Kidney (tissue), 13 donors: ENCODE measurements at regions not wholly inside any gene's neighbourhood (a gene's known extent, or its start where the extent isn't known, plus 50 kb on each side); places are given as distances from the start of the nearest gene placed in this dataset.

Source experiments
- DNase-seq, 5 donors: peaks; one replicate each; pipeline ENCODE4 v3.0.0-alpha.2; 2013 to 2020
- FAIRE-seq: peaks from 2 replicates; lab custom pipeline; 2012; peaks lifted over from hg19 to GRCh38; lab: Jason Lieb, UNC
- H3K27ac ChIP-seq, 2 donors: one replicate each; pipeline ENCODE4 v1.7.0; 2013; ENCODE audit warnings: low read depth in 2 of 2, low read length in 2 of 2, inconsistent platforms in 1 of 2
- H3K27me3 ChIP-seq: one replicate; pipeline ENCODE4 v1.7.1; 2013; ENCODE audit warnings: low read length, inconsistent platforms; ENCODE audit not compliant: control insufficient read depth, insufficient read depth
- H3K36me3 ChIP-seq, 3 donors: one replicate each; pipeline versions ENCODE4 v1.7.0 to v1.7.1; 2013; ENCODE audit warnings: low read length in 3 of 3, control low read depth in 1 of 3, inconsistent platforms in 1 of 3; ENCODE audit not compliant: insufficient read depth in 3 of 3, control insufficient read depth in 2 of 3
- H3K4me1 ChIP-seq, 3 donors: one replicate each; pipeline versions ENCODE4 v1.7.0 to v1.7.1; 2013; ENCODE audit warnings: low read length in 3 of 3, inconsistent platforms in 1 of 3, low read depth in 1 of 3; ENCODE audit not compliant: control insufficient read depth in 2 of 3, insufficient read depth in 2 of 3
- H3K4me3 ChIP-seq, 3 donors: one replicate each; pipeline versions ENCODE4 v1.7.0 to v1.8.1; 2013; ENCODE audit warnings: low read length in 3 of 3, control low read depth in 1 of 3, inconsistent platforms in 1 of 3
- H3K9ac ChIP-seq, 3 donors: one replicate each; pipeline versions ENCODE4 v1.7.0 to v1.7.1; 2013; ENCODE audit warnings: low read length in 3 of 3, control low read depth in 1 of 3, inconsistent platforms in 1 of 3
- H3K9me3 ChIP-seq, 3 donors: one replicate each; pipeline versions ENCODE4 v1.7.0 to v1.7.1; 2013; ENCODE audit warnings: low read length in 3 of 3, control low read depth in 1 of 3, inconsistent platforms in 1 of 3; ENCODE audit not compliant: control insufficient read depth in 2 of 3, insufficient read depth in 1 of 3
- intact Hi-C: fragments of 100-400 bp; cut with DNase I; formaldehyde crosslinking; loops from one replicate; pipeline ENCODE4 v1.11.1; 2022
- TF ChIP-seq, protein P1 (sequence below): IDR thresholded peaks from 3 replicates; pipeline ENCODE4 v1.5.1; 2012; ENCODE audit warnings: mild to moderate bottlenecking, moderate library complexity, borderline replicate concordance; ENCODE audit not compliant: insufficient read depth; ENCODE audit errors: extremely low read depth
- donor health status: control.
- donor health status: control.
- donor health status: control.
- donor health status: control.
- donor health status: control.
- donor health status: DM: yes; HTN: yes; CAD: no.
- donor health status: Normal renal cell carcinoma (clear cell type).

DNA sequence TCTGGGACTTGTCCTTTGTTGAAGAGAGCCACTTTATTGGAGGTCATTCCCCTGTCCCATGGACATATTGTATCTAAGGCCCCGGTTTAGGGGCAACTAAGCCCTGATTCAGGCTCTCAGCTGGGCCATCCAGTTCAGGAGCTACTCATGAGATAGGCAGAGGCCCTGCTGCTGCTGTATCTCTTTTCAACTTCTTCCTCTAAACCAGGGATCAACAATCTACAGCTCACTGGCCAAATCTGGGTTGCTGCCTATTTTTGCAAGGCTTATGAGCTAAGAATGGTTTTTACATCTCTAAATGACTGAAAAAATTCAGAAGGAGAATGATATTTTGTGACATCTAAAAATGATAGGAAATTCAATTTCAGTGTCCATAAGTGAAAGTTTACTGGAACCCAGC is 166.8 kb upstream of the GLI3 start:
- Histone ChIP-seq H3K4me3 (no peak overlapping the region), H3K27me3 (no peaks in the 10 kb centered on the region), H3K9ac (no peak overlapping the region), H3K36me3 (no peaks in the 10 kb centered on the region), H3K27ac (no peak overlapping the region), H3K9me3 (no peaks in the 10 kb centered on the region), H3K4me1 (no peaks in the 10 kb centered on the region)
- no peak for DNase-seq
- intact Hi-C loops: no loop called here
- FAIRE-seq: no peak
- TF ChIP-seq, protein P1, sequence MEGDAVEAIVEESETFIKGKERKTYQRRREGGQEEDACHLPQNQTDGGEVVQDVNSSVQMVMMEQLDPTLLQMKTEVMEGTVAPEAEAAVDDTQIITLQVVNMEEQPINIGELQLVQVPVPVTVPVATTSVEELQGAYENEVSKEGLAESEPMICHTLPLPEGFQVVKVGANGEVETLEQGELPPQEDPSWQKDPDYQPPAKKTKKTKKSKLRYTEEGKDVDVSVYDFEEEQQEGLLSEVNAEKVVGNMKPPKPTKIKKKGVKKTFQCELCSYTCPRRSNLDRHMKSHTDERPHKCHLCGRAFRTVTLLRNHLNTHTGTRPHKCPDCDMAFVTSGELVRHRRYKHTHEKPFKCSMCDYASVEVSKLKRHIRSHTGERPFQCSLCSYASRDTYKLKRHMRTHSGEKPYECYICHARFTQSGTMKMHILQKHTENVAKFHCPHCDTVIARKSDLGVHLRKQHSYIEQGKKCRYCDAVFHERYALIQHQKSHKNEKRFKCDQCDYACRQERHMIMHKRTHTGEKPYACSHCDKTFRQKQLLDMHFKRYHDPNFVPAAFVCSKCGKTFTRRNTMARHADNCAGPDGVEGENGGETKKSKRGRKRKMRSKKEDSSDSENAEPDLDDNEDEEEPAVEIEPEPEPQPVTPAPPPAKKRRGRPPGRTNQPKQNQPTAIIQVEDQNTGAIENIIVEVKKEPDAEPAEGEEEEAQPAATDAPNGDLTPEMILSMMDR: no peak

DNA sequence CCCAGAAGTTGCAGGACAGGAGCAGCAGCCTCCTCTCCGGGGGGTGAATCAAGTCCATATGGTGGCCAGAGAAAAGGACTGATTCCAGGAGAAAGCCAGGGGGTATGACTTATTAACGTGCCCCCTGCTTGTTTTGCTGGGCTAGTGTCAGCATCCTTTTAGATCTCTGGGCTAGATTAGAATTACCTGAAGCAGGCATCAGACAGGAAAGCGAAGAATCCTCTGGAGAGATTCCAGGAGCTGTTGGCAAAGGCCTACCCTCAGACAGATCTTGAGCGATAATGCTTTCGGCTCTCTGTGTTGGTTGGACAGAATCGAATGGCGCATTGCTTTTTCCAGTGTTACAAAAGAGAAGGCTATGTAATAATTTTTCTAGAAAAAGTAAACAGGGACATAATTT is 164.0 kb upstream of the GLI3 start:
- FAIRE-seq: no peak
- H3K27ac ChIP-seq: no peak overlapping the region

DNA sequence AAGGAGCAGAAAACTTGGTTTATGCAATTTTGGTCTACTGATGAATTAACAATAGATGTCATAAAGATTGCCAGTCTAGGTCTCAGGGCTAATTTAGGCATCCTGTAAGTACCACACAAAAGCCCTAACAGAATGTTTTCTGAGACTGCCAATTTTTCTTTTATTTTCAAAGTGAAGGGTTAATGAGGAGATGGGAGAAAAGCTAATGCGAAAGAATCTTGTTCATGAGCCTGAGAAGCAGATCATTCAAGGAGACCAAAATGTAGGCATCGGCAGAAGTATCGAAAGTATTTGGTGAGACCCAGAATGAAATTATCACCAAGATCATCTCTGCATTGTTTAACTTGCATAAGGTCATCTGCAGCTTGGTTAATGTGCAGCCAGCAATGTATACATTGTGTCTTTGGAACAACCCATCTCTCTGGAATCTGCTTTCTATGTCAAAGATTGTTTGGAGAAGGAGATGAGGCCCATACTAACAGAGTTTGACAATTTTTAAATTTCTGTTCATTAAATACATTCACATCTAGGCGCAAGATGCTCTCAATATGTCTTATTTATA is 163.3 kb upstream of the GLI3 start:
- Histone ChIP-seq H3K9me3 (no peaks in the 10 kb centered on the region), H3K4me3 (no peak overlapping the region), H3K27ac (no peak overlapping the region), H3K36me3 (no peaks in the 10 kb centered on the region), H3K27me3 (no peaks in the 10 kb centered on the region), H3K4me1 (no peaks in the 10 kb centered on the region), H3K9ac (no peak overlapping the region)
- DNase-seq (no peak), FAIRE-seq (no peak)
- intact Hi-C loops: no loop called here
- TF ChIP-seq, protein P1: no peak

More for the DNA sequence above, 164.0 kb upstream of the GLI3 start:
- H3K27me3 ChIP-seq: no peaks in the 10 kb centered on the region
- H3K4me3 ChIP-seq: no peak overlapping the region
- H3K9me3 ChIP-seq: no peaks in the 10 kb centered on the region
- TF ChIP-seq, protein P1: no peak
- H3K4me1 ChIP-seq: no peaks in the 10 kb centered on the region
- intact Hi-C loops: no loop called here
- no peak overlapping the region for H3K9ac ChIP-seq
- H3K36me3 ChIP-seq: no peaks in the 10 kb centered on the region
- DNase-seq: no peak

DNA sequence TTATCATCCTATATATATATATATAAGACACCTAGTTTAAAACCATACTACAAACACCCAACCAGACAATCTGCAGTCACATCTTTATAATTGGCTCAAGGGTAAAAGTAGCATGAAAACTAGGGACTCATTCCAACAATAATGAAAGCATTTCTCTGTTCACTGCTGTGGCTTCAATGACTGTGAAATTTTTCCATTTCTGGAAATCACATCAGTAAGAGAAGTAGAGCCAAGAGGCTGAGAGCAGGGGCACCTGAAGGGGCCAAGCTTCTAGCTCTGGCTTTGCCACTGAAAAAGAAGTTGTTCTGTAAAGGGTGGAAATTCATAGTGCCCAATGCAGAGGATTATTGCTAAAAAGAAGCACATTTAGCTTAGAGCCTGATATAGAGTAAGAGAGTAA is 158.6 kb upstream of the GLI3 start:
- Histone ChIP-seq H3K36me3 (no peaks in the 10 kb centered on the region), H3K4me1 (no peaks in the 10 kb centered on the region), H3K9me3 (no peaks in the 10 kb centered on the region), H3K4me3 (no peak overlapping the region), H3K27me3 (no peaks in the 10 kb centered on the region), H3K27ac (no peak overlapping the region), H3K9ac (no peak overlapping the region)
- intact Hi-C loops: no loop called here
- DNase-seq: no peak
- TF ChIP-seq, protein P1: no peak
- no peak for FAIRE-seq
